ENCODE measurements at regions not wholly inside any gene's neighbourhood (a gene's known extent, or its start where the extent isn't known, plus 50 kb on each side); places are given as distances from the start of the nearest gene placed in this dataset.
A peak's percentile ranks its signal among the peaks of the same experiment; 100 is the strongest.
"Not testable (repeated sequence)": the region's sequence is repeated elsewhere in the genome, so short reads cannot be mapped to it uniquely, and the experiment has no call there.

DNA sequence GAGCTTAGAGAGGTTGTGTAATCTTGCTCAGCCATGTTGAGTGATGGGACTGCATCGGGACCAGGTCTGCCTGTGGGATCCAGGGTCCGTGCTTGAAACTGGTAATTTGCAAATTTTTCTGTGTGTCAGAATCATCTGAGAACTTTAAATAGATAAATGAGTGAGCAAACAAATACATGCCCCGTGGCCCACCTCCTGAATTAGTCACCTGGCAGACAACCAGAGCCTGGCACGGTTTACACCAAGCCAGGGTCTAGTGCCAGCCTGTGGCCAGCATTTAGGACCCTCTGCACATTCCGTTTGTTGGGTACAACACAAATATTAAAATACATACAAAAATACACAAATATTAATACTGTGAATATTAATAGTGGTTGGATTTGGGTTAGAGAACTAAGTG is 90.6 kb upstream of the STOX2 start:
- no peak for DNase-seq (ENCODE audit: low read depth, low spot score)

DNA sequence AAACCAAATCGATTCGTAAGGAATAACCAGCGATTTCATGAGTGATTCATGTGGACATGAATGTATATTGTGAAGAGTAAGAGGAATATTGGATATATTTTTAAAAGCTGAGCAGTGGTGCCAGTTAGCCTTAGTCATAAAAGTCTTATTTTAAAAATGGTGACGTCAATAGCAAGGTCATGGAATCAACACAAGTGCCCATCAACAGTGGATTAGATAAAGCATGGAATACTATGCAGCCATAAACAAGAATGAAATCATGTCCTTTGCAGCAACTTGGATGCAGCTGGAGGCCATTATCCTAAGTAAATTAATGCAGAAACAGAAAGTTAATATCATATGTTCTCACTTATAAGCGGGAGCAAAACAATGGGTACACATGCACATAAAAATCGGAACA is 89.0 kb upstream of the STOX2 start:
- no peak for DNase-seq (ENCODE audit: low read depth, low spot score)

DNA sequence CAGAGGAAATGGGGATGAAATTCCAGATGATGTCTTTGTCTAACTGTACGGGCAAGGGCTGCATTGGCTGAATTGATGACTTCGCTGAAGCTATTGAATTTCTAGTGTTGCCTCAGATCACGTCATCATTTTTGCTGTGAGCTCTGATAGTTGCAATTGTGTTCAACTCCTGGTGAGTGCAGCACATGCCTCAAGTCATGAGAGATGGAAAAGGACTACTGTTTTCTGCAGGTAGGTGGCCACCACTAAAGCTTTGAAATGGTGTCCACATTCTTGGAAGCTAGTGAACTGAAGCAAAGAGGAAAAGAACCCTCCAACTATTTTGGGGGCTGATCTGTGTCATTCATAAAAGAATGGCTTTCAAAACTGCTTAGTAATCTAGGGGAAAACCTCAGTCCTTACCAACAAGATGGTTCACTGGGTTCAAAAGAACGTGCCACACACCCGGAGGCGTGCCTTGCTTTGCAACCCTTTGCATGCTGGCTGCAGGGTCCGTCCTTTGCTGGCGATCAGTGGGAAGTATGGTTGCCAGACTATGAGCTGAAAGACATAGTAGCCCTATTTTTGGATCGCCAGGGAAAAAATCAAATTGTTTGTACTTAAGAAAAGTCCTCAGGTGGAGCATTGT is 88.1 kb upstream of the STOX2 start:
- no peak for DNase-seq (ENCODE audit: low read depth, low spot score)

DNA sequence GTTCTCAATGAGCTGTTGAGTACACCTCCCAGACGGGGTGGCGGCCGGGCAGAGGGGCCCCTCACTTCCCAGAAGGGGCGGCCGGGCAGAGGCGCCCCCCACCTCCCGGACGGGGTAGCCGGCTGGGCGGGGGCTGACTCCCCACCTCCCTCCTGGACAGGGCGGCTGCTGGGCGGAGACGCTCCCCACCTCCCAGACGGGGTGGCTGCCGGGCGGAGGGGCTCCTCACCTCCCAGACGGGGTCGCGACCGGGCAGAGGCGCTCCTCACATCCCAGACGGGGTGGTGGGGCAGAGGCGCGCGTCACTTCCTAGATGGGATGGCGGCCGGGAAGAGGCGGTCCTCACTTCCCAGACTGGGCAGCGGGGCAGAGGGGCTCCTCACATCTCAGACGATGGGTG is 86.5 kb upstream of the STOX2 start:
- DNase-seq (ENCODE audit: low read depth, low spot score), result not testable (repeated sequence)

DNA sequence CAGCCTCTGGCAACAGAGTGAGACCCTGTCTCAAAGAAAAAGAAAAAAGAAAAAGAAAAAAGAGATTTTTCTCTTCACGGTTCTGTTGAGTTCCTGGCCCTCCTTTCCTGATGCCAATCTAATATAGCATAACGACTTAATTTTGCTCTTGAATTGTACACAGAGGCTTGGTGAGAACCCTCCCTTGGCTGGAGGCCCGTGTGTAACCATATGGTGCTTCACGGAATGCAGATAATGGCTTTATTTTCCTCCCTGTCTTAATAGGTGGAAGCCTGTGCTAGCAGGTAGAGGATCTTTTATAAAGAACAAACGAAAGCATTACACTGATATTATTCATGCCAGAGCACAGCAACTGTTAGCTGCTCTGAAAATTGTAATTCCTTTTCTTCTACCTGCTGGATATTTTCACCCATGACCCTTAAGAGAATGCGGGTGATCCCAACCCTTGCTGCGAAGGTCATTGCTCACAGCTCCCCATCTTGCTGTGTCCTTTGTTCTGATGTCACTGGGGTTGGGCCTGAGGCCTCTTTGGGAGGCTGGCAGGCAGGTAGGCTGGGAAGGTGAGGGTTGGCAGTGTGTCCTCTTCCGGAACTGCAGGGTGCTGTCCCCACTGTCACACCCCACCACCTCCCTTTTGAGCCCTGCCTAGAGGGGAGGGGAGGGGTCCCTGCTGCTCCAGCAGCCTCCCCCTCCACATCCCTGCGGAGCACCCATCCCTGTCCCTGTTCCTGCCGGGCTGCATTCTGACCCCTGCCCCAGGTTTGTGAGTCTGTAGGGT is 83.8 kb upstream of the STOX2 start:
- DNase-seq (ENCODE audit: low read depth, low spot score), result no peak

DNA sequence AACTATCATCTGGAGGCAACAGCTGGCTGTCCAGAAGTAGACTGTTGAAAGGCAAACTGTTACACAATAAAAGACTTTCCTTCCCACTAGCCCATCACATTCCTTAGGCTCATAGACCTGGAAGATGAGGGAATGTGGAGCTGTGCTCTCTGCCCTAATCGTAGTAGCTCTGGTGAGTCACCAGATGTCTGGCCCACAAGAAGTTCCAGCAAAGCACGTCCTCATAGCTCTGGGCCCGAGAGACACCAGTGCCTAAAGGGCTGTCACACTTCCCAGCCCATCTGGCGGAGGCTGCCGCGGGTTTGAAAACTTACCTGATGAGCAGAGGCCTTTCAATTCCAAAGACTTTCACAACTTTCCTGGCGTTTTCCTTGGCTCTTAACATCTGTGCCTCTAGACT is 81.7 kb upstream of the STOX2 start:
- no peak for DNase-seq (ENCODE audit: low read depth, low spot score)

DNA sequence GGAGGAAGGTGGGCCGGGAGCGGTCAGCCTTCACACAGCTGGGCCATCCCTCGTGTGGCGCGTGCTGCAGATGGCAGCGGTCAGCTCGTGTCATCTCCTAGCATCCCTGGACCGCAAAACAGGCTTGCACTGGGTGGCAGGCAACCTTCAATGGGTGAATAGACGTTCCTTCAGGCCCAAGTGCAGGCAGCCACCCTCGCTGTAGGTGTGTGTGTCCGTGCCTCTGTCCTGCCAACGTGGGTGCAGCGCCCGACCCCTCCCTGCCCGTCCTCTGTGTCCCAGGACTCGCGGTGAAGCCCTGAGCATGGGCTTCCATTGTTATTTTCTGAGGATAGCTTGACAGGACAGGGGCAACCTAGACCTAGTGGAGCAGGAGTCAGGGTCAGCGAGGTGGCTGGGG is 79.8 kb upstream of the STOX2 start:
- no peak for DNase-seq (ENCODE audit: low read depth, low spot score)

DNA sequence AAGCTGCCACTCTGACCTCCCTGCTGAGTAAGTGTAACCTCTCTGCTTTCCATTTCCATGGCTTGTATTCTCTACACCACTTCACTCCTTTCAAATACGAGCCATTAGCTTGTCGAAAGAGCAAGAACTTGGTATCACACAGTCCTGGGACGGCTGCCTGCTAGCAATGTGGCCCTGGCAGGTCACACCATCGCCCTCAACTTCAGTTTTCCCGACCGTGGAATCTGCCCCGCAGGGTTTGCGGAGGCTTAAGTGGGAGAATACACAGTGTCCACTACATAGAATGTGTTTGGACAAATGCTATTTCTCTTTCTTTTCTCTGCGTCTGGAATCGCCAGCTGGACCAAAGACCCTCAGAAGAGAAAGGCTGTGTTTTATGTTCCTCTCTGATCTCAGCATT is 78.6 kb upstream of the STOX2 start:
- no peak for DNase-seq (ENCODE audit: low read depth, low spot score)

DNA sequence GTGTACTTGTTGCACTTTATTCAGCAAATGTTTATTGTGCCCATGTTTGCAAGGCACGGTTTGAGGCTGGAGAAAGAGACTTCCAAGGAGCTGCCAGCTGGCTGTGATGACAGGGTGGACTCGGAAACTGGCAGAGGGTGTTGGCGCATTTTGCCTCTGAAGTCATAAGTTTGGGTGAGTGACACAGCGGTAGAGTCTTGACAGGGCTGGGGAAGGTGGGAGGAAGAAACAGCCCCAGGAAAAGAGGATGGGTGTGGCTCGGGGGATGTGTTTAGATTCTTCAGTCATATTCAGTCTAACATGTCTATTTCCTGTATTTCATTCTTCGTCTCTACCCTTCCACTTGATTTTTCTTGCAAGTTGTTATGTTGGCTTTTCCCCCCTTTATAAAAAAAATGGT is 77.0 kb upstream of the STOX2 start:
- no peak for DNase-seq (ENCODE audit: low read depth, low spot score)

DNA sequence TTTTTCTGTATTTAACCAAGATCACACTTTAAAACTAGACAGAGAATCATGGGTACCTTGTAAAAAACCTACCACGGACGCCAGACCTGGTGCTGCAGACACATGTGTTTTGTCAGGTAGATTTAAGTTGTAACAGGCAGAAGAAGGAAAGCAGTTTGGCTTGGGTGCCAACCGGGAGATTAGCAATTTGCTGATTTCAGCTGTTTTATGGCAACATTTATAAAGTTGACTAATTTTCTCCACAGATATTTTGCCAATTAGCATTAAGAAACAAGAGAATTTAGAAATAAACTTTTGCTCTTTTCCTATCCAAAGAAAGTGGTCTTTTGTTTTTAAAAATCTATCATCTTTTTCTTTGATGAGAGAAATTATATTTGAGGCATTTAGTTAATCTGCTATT is 76.3 kb upstream of the STOX2 start:
- no peak for DNase-seq (ENCODE audit: low read depth, low spot score)

DNA sequence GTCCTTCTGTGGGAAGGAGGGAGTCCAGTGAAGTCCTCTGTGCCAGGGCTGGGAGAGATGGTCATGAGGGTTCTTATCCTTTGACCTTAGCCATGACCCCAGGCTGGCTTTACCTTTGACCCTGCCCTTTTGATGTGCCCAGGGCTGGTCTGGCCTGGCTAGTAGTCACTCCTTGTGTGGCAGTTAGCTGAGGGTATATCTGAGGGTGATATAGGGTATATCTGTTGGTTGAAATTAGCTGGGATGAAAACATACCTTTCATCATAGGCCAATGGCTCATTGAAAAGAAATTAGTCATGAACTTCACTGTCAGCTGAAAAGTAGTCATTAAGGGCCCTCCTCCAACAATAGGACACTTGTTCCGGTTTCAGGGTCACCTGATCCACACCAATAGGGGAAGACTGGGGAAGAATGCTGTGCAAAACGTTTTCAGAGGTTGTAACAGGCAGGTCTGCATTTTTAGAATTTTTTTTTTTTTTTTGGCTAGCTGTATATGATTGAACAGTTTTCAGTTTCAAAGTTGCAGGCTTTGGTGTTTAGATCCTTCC is 74.6 kb upstream of the STOX2 start:
- no peak for DNase-seq (ENCODE audit: low read depth, low spot score)

DNA sequence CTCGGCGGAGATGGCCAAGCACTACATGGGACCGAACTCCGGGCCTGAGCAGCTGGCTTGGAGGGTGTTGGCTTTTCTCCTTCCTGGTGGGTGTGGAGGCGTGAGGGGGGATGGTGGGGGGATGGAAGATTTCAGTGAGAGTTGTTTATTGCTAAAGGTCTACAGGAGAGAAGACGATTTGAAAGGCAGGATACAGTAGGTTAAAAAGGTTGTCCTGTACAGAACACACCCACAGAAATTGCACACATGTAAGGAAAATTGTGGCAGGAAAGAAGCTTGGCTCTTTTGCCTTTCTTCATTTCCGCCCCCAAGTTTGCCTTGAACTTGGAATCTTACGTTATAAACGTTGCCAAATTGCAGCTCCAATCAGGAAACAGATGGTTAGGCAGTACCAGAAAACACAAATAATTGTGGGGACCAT is 74.1 kb upstream of the STOX2 start:
- no peak for DNase-seq (ENCODE audit: low read depth, low spot score)

DNA sequence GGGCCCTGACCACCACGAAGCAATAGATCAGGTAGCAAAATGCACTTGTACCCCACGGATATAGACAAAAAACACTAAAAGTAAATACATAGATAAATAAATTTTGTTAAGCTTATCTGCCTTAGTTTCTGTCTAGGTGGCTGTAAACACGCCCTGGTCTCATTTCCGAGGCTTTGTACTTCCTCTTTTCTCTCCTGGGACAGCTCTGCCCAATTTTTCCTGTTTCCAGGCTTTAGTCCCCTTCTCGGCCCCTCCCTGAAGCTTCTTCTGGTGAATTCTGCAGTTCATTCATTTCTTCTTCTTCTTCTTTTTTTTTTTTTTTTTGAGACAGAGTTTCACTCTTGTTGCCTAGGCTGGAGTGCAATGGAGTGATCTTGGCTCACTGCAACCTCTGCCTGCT is 73.4 kb upstream of the STOX2 start:
- DNase-seq (ENCODE audit: low read depth, low spot score), result no peak

DNA sequence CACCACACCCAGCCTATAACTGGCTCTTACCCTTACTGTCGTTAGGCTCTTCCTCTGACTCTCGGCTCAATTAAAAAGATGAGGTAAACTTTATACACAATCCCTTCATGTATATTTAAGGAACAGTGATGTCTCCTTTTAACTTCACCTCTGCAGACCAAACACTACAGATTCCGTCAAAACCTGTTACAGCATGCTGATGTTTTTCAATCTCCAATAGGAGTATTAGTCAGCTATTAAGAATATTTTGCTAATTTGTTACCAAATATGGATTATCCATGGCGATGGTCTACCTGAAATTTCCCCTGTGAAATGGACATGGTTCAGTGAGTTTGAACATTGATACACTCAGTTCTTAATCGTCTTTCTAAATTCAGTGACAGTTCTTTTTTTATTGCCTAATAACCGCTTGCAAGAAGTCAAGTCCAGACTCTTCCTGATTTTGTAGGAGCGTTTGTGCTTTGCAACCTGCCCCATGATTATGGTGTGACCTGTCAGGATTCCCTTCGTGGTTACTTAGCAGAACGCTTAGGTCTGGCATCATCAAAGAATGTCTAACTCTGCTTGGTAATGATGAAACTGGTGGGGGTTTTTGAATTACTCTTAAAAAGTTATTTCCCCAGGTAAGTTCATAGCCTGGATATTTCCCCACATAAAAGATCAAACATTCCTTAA is 72.2 kb upstream of the STOX2 start:
- DNase-seq (ENCODE audit: low read depth, low spot score), result no peak

DNA sequence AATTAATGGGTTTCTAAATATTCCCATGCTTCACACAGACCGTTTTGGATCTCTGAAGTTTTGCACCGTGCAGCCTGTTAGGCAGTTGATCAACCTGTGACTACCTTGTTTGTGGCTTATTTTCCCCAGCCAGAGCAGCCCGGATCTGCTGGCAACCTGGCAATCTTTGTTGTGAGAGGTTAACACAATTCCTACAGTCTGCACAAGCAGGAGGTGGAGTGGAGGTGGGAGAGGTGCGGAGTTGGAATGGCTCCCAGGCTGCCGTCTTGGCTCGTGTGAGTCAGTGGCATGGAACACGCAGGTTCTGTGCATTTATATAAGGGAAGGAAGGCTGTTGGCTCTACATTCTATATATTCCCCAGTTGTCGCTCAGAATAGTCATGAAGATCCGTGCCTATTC is 70.9 kb upstream of the STOX2 start:
- DNase-seq (ENCODE audit: low read depth, low spot score), result no peak

DNA sequence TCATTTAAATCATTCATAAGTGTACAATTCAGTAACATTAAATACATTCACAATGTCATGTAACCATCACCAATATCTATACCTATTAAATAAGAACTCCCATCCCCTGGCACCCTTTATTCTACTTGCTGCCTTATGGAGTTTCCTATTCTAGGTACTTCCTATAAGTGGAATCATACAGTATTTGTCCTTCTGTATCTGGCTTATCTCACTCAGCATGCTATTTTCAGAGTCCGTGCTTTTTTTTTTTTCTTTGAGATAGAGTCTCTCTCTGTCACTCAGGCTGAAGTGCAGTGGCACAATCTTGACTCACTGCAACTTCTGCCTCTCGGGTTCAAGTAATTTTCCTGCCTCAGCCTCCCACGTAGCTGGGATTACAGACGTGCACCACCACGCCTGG is 67.9 kb upstream of the STOX2 start:
- DNase-seq (ENCODE audit: low read depth, low spot score), result no peak

DNA sequence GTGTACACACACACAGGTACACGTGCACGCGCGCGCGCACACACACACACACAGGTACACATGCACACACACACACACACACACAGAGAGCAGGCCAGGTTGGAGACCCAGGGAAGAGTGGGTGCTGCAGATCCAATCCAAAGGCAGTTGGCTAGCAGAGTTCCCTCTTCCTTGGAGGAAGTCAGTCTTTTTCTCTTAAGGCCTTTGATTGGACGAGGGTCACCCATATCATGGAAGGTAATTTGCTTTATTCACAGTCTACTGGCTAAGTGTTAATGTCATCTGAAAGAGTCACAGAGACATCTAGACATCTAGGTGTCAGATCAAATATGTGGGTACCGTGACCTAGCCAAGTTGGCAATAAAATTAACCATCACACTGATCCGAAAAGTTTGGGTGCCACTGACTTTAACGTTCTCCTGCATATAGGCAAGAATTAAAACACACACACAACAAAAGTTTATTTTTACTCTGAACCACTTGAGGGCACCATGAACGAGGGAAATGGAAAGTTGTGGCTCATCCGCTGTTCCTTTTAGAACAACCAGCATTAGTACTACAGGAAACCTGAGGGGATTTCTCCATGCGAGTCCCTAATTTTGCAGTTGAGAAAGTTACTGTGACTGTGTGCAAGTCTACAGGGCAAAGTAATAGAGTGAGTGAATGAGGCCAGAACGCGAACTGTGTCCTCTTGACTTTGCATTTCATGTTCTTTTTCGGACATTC is 66.0 kb upstream of the STOX2 start:
- DNase-seq (ENCODE audit: low read depth, low spot score), result no peak

DNA sequence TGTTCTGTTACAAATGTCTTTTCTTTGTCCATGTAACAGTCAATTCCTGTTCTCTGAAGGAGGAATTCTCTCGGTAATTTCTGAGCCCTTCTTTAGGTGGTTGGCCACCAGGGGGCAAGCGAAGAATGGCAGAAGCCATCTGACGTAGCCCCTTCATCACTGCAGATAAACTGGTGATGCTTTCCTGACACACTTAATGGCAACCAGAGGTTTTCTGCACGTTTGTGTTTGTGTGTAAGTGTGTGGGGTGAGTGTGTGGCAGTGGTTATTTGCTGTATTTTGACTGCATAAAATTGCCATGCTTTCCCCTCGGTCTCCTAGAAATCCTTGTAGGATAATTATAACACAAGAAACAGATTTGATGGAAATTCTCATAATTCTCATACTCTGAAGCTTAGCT is 64.8 kb upstream of the STOX2 start:
- DNase-seq (ENCODE audit: low read depth, low spot score), result peak; percentile 56

DNA sequence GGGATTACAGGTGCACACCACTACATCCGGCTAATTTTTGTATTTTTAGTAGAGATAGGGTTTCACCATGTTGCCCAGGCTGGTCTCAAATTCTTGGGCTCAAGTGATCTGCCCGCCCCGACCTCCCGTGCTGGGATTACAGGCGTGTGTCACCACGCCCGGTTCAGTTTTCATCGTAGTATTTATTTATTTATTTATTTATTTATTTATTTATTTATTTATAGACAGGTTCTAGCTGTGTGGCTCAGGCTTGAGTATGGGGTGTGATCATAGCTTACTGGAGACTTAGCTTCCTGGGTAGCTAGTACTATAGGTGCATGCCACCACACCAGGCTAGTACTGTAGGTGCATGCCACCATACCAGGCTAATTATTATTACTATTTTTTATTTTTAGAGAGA is 64.1 kb upstream of the STOX2 start:
- no peak for DNase-seq (ENCODE audit: low read depth, low spot score)

DNA sequence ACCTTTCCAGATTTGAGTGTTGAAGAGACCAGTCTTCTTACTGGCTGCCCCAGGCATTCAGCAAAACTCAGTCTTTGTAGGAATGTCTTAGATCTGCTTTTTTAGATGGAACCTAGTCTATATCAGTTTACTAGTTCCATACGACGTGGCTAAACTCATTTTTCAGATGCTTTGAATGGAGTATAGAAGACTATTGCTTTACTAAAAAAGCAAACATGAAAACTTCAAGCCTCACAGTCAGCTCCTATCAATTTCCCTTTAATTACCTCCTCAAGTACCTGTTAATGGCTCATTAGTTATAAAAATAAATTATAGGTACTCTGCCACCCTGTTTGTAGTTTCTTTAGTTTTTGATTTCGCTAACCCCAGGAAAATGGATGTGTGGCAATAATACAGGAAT is 63.0 kb upstream of the STOX2 start:
- DNase-seq (ENCODE audit: low read depth, low spot score), result no peak

DNA sequence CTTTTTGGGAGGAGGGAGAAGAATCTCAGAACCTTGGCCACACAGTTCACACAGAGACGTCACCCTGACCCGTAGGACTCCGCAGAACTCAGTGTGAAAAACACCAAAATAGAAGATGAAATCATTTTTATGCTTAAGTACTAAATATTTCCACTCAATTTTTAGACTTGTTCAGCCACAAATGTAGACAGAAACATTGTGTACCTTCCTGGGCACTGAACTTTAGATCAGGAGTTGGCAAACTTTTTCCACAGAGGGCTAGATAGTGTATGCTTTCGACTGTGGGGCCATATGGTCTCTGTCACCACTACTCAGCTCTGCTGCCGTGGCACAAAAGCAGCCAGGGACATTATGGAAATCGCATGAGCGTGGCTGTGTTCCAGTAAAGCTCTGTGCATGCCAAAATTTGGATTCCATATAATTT is 61.8 kb upstream of the STOX2 start:
- no peak for DNase-seq (ENCODE audit: low read depth, low spot score)

DNA sequence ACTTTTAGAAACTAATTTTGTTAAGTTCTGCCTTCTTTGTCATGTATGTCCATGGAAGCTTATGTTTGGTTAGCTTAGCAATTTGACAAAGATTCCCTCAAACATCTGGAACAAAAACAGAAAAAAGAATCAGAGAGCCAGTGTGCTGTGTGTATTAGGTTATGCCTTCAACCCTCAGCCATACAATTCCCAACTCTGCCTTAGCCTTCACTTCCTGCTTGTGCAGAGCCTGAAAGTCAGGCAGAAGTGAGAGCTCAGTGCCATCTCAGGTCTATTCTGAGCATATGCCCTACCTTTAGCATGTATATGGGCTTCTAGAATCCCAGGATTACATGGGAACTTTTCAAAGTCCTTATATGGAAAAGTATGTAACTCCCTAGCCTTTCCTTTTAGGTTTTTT is 58.2 kb upstream of the STOX2 start:
- DNase-seq (ENCODE audit: low read depth, low spot score), result no peak
